ENCODE measurements at regions not wholly inside any gene's neighbourhood (a gene's known extent, or its start where the extent isn't known, plus 50 kb on each side); places are given as distances from the start of the nearest gene placed in this dataset.
"Not testable (repeated sequence)": the region's sequence is repeated elsewhere in the genome, so short reads cannot be mapped to it uniquely, and the experiment has no call there.

DNA sequence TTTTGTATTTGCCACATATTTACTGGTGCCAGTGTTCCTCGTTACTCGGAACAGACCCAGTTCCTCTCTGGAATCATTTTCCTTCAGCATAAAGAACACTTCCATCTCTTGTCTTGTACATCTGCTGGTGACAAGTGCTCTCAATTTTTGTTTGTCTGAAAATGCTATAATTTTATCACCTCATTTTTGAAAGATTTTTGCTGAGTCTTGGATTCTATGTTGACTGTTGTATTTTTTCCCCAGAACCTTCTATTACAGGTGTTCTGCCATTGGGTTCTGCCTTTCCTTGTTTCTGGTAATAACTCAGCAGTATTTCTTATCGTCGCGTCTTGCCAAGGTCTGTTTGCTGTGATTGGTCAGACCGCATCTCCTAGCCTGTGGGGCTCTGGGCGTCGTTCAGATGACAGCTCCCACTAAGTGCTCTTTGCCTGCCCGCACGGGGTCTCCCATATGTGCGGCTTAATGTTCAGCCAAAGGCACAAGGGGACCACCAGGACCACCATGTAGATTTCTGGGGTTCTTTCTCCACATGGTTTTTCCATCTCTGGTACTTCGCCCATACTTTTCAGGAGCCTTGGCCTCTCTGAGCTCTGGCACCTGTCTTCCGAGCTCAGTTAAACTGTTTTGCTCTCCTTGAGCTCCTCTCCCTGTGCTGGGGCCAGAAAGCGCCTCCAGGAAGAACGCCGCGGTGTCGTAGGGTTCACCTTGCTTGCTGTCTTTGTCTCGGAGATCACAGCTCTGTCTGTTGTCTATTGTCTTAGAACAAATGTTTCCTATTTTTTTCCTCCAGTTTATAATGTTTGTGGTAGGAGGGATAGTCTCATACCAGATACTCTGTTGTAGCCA lies 80.0 kb downstream of the METRNL start:
- no peak for DNase-seq

DNA sequence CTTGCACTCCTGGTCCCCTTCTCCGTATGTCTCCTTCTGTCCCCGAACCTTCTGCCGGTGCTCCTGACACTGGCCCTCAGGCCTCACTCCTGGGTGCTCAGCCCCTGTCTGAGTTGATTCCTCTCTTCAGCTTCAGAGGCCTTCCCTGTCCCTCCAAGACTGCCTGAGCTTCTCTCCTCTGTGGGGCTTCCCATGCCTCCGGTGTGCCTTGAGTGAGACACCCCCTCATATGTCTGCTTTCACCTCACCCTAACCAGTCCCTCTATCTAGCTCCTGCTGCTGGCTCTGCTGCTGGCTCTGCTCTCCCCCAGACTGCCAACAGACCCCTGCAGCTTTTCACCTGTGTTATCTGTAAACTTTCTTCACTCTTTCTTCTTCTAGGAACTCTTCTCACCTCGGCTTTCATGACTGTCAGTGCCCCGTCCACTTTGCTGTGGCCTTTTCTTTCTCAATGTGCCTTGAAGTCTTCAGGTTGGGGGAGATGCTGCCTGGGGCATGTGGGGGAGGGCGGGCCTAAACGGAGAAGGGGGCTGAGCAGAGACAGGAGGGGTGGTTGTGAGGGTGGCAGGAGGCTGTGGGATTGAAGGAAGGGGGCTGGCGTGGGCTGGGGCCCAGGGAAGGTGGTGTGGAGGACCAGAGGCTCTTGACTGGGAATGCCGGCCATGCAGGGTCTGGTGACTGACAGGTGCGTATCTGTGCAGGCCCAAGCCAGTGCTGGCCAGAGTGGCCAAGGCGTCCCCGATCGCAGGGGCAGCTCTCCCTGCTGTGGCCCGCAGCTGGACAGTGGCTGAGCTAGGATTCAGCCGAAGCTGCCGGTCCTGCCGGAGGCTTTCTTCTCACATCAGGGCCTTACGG lies 81.3 kb downstream of the METRNL start:
- peak; percentile 16 for DNase-seq

DNA sequence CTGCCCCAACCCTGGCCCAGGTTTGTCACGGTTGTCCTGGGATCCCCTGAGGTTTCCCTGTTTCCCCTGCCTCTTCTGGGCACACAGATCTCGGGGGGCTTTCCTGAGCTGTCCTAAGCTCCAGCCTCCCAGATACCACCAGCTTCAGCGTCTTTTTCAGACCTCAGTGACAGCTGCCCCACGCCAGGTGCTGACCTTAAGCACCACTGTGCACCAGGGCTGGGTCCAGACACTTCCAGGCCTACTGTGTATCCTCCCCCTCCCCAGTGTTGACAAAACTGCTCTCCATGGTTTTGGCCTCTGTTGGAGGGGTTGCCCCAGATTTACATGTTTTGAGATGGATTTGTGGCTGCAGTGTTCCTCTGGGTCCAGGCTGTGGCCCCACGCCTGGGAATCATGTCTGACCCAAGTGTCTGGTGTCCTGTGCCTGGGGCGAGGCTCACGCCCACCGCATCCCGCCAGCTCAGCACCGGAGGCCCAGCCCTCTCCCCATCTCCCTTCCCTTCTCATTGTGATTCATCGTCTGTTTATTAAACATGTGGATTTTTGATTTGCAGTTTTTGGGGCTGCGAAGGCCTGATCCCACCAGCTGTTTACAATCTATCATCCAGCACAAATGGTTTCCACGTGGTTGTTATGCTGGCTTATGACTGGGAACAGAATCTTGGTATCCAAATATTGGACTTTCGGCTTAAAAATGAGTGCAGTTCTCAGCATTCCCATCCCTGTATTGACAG lies 82.1 kb downstream of the METRNL start:
- peak; percentile 61 for DNase-seq

DNA sequence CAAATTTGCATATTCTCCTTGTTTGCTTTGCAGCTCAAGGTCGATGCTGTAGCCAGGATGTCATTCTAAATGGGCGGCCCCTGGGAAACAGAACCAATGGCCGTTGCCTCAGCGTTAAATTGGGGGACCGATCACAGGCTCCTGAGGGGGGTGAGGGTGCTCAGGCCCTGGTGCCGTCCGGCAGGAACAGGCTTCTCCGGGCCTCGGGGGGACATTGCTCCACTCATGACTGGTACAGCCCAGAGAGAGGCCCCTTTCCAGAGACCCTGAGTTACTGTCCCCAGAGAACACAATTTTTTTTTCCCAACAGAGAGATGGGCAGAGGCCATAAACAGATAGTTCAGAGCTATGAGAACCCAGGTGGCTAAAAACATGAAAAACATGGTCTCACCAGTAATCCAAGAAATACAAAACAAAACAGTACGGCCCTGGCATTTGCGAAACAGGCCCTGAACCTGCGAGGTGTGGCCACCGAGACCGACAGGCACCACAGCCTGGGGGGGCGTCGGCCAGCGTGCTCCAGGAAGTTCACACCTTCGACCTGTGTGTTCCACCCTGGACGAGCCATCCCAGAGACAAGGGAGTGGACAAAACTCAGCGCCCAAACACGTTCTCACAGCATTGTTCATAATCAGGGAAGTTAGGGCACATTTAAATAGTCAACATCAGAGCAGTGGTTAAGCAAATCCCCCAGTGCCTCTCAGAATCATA lies 82.8 kb downstream of the METRNL start:
- no peak for DNase-seq

DNA sequence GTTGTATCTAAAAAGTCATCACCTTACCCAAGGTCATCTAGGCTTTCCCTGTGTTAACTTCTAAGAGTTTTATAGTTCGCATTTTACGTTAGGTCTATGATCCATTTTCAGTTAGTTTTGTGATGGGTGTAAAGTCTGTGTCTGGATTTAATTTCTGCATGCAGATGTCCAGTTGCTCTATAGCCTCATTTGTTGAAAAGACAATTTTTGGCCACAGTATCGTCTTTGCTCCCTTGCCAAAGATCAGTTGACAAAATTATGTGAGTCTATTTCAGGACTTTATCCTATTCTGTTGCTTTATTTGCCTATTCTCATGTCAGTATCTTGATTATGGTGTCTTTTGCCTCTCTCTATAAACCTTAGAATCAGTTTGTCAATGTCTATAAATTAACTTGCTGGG lies 85.1 kb downstream of the METRNL start:
- no peak for DNase-seq

DNA sequence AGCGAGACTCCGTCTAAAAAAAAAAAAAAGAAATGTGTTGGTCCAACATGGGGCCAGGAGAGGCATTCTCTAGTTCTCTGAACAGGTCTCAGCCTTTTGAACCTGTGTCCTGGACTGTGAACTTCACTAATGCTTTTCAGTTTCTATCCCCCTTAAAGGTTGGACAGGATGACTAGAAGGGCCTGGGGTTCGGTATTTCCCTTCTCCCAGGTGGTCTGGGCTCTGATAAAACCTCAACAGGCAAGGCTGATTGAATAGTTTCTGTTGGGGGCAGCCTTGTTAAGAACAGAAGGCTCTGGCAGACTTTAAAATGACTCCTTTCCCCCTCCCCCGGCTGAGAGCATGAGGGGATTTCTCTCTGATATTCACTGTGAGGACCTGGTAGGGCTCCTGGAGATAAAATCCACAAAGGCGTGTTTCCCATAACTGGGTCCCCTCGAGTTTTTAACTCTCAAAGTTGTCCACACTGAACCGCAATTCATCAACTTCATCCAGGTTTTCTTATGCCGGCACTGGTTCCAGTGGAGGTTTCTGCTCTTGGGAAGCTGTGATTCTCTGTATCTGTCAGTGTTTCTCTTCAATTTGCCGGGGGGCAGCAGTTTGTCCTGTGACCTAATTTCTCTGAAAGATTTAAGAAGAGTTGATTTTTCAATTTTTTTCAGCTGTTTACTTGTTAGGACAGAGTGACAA lies 91.3 kb downstream of the METRNL start:
- DNase-seq = no peak

DNA sequence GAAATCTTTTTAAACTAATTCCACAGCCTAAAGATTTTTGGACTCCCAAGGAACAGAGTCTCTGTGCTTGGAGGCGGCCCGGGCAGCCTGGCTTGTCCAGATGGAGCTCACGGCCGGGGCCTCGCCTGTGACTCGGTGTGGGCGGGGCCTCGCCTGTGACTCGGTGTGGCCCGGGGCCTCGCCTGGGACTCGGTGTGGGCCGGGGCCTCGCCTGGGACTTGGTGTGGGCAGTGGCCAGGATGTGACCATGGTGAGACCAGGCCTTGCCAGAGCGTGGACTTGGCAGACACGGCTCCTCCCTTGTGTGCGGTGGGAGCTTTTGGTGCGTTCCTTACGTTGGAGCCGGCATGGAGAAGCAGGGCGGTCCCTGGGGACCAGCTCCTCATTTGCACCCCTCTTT lies 92.3 kb downstream of the METRNL start:
- DNase-seq = peak; percentile 10

DNA sequence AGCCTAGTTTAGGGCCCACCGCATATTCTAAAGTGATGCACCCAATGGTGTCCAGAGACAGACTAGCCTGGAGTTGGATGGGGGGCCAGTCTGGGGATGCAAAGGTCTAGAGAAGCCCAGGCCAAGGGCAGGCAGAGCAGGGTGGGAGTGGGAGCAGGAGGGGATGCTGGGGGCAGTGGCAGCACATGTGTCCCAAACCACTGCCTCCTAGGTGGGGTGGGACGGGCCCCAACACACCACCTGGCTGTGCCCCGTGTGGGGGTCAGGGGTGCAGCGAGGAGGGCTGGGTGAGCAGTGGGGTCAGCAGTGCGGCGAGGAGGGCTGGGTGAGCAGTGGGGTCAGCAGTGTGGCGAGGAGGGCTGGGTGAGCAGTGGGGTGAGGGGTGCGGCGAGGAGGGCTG lies 92.7 kb downstream of the METRNL start:
- not testable (repeated sequence) for DNase-seq

DNA sequence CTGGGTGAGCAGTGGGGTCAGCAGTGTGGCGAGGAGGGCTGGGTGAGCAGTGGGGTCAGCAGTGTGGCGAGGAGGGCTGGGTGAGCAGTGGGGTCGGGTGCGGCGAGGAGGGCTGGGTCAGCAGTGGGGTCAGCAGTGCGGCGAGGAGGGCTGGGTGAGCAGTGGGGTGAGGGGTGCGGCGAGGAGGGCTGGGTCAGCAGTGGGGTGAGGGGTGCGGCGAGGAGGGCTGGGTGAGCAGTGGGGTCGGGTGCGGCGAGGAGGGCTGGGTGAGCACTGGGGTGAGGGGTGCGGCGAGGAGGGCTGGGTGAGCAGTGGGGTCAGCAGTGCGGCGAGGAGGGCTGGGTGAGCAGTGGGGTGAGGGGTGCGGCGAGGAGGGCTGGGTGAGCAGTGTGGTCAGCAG lies 93.2 kb downstream of the METRNL start:
- not testable (repeated sequence) for DNase-seq

DNA sequence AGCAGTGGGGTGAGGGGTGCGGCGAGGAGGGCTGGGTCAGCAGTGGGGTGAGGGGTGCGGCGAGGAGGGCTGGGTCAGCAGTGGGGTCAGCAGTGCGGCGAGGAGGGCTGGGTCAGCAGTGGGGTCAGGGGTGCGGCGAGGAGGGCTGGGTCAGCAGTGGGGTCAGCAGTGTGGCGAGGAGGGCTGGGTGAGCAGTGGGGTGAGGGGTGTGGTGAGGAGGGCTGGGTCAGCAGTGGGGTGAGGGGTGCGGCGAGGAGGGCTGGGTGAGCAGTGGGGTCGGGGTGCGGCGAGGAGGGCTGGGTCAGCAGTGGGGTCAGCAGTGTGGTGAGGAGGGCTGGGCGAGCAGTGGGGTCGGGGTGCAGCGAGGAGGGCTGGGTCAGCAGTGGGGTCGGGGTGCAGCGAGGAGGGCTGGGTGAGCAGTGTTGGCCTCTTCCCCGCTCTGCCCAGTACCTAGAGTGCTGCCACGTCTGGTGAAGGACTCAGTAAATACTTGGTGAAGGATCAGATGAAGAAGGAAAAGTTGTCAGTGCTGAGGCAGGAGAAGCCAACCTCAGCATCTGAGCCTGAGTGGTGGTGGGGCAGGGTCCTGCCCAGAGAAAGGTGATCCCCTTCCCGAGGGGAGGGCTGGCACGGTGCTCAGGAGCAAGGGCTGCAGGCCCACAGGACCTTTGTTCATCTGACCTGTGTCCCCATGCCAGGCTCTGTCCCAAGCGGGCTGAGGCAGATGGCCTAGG lies 93.9 kb downstream of the METRNL start:
- DNase-seq = peak; percentile 22

DNA sequence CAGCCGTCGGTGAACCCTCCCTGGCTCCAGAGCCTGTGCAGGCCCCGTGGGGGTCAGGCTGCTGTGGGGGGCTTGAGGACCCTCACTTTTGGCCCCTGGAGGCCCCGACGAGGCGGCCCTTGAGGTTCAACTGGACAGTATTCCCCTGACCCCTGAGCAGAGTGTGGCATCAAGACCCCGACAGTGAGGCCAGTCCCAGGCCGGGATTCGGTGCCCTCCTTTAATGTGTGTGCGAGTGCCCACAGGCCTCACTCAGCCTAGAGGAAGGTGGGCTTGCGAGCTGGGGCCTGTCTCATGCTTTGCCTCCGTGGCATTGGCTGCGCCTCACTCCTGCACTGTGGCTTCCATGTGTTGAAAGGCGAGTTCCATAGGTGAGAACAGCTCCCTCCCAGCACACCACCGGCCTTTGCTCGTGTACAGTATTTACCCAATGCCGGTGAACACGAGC lies 94.5 kb downstream of the METRNL start:
- no peak for DNase-seq

DNA sequence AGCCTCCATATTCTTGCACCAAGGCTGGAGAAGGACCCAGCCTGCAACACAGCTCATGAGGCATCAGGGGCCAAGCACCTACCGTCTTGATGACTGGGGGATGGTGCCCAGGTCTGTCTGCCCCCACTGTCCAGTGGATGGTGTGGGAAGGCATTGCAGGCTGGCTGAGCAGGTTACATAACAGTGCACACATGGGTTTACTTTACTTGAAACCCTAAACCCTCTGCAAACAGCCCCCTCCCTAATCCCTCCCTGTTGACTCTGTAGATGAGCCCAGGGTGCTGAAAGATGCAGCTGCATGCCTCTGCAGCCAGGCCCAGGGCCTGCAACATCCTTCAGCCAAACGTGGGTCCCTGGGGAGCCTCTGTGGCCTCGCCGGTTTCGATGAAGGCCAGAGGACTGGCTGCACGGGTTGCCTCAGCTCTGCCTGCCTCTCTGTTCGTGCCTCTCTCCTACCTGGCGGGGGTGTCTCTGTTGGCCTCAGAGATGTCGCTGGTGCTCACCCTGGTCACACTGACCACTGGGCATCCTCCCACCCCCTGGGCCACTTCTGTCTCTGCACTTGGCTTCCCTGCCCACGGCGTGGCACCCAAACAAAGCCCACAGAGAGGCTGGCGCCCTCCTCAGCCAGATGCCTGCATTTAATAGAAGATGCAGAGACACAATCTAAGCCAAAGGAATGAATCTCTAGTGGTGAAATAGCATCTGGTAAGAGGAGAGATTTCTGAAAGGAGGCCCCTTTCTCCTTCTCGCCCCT lies 95.1 kb downstream of the METRNL start:
- peak; percentile 66 for DNase-seq

DNA sequence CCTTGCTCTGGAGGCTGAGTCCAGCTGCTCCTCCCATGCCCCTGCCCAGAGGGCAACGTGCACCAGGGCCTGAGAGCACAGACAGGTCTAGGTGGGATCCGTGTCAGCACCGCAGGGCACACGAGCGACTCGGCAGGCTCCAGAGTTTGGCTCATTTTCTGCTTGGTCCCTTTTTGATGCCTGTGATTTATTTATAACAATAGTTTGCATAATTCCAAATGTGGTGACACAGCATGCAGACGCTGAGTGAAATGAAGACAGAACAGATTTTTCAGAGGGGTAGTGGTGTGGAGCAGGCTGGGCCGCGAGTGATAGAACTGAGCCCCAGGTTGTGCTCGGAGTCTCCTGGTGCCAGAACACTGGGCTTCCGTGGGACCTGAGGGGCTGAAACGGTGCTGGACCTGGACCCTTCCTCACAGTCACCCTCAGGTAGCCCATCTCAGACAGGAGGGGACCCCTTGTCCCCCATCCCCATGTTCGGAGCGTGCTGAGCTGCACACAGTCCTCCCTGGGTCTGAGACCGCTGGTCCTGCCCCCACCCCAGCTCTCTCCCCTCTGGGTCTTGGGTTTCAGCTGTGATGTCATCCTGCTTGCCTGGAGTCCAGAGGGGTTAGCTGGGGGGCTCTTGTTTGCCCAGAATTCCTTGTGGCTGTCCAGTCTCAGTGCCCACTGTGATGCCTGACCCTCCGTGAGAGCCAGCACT lies 95.9 kb downstream of the METRNL start:
- DNase-seq = peak; percentile 17

DNA sequence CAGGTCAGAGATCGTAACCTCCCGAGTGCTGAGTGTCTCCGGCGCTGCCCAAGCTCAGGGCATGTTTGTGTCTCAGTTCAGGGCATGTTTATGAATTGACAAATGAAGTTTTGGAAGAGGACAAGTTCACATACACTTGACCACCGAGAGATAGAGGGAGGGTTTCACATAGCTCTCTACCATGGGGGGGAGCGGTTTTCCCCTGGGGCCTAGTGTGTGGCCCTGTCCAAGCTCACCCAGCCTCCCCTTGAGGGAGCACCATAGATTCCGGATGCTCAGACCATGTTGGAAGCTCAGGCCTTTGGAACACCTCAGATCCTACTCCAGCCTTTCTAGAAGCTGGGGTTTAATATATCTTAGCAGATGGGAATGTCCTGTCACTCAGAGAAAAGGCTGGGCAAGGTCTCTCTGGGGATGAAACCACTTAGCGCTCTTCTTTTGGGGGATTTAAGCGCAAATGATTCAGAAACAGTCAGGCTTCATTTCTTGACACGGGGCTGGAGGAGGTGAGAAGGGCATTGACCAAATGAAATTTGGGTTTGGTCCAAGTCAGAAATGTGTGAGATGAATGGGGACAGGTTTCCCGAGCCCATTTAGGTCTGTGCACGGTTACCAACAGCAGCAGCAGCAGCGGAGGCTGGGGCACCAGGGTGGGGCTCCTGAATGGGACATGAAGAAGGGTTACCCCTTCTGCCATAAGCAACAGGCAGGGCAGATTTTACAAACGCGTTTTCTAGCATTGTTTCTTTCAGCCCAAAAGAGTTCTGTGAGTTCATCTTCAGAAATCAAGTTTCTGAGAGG lies 96.6 kb downstream of the METRNL start:
- DNase-seq = peak; percentile 10

DNA sequence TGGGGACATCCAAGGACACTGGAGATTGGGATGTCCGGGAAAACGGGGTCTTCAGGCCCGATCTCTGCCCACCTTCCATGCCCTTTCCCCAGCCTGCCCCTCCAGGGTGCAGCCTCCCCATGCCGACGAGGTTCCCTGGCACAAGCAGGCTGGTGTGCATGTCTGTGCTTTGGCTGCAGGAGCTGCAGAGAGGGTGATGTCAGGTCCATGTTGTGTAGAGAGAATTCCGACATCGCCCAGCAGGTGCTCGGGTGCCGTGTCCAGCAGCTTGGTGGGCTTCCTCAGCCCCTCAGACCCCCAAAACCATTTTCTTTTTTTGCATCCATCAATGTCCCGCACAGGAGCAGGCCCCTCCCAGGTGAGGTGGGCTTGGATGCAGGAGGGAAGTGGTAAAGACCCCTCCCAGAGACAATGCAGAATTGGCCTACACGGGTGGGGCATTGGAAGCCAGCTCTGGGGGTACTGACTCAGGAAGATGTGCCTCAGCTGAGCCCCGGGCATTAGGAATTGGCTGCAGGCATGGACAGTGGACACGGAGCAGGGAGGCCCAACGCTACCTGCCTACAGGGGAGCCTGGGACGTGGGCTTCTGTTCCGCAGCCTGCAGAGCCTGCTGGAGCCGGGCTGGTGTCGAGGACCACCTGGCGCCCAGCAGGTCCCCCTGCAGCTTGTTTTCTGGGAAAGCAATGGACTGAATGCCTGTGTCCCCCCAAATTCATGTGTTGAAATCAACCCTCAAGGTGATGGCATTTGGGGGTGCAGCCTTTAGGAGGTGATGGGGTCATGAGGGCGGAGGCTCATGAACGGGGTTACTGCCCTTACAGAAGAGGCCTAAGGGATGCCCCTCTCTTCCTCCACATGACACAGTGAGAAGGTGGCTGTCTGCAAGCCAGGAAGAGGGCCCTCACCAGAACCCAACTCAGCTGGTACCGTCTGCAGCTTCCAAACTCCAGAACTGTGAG lies 97.5 kb downstream of the METRNL start:
- DNase-seq = peak; percentile 11

DNA sequence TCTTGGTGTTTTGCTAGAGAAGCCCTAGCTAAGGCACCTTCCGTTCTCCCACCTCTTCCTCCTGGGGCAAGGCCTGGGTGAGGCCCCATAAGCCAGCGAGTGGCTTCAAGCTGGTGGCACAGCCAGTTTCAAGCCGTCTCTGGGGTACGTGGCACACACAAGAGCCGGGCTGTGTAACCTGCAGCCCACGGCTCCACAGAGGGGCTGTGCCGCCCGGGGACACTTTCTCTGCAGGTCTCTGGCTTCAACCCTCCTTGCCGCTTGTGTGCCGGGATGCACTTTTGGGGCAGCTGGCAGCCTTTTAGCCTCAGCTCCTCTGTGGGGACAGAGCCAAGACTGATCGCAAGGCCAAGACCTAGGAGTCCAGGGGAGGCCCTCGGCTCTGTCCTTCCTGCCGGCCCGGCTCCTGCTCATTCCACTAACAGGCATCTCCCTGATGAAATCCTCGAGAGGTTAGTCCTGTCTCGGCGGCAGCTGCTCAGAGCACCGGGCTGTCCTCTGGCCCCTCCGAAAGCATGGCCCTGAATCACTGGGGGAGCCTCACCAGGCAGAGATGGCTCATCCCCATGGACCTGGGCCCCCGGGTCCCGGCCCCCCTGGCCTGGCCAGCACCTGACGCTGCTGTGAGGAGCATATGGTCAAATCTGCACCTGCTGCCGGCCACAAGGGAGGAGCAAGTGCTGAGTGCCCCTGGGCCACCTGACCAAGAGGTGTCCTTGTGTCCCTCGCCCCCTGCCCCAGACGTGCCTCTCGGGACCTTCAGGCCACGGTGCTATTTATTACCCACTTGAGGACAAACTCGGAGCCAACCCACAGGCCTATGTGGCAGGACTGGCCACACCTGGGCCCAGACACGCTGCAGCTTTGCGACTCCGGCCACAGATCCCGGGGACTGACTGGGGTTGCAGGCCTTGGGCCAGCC lies 98.5 kb downstream of the METRNL start:
- DNase-seq = peak; percentile 16

Measured in femur (tissue), 1 donor.